Right lobe of liver (tissue), 4 donors: ENCODE measurements at regions not wholly inside any gene's neighbourhood (a gene's known extent, or its start where the extent isn't known, plus 50 kb on each side); places are given as distances from the start of the nearest gene placed in this dataset.

Source experiments
- POLR2A ChIP-seq: fragments of 450-650 bp; IDR thresholded peaks from one replicate; pipeline ENCODE4 v1.6.1; 2017; ENCODE audit warnings: antibody characterized with exemption, mild to moderate bottlenecking
- TF ChIP-seq, protein P1 (sequence below), 4 donors: fragments of 200-600 bp in 3 of 4; fragments of 450-650 bp in 1 of 4; IDR thresholded peaks; one replicate each; pipeline versions ENCODE4 v1.5.1 to v1.8.0; 2016 to 2022; ENCODE audit warnings: antibody characterized with exemption in 4 of 4, mild to moderate bottlenecking in 2 of 4
- donor health status: DM: no; HTN: no; CAD: no.
- donor health status: DM: no; HTN: no; CAD: no.
- donor health status: DM: no; HTN: yes; CAD: no.

- TF ChIP-seq, protein P1, sequence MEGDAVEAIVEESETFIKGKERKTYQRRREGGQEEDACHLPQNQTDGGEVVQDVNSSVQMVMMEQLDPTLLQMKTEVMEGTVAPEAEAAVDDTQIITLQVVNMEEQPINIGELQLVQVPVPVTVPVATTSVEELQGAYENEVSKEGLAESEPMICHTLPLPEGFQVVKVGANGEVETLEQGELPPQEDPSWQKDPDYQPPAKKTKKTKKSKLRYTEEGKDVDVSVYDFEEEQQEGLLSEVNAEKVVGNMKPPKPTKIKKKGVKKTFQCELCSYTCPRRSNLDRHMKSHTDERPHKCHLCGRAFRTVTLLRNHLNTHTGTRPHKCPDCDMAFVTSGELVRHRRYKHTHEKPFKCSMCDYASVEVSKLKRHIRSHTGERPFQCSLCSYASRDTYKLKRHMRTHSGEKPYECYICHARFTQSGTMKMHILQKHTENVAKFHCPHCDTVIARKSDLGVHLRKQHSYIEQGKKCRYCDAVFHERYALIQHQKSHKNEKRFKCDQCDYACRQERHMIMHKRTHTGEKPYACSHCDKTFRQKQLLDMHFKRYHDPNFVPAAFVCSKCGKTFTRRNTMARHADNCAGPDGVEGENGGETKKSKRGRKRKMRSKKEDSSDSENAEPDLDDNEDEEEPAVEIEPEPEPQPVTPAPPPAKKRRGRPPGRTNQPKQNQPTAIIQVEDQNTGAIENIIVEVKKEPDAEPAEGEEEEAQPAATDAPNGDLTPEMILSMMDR (IDR thresholded peaks at IDR 0.05) = no peak
- no peak for TF ChIP-seq POLR2A
Measured at GRCh38 chr10:45553613-45554012, 119.0 kb downstream of the ZFAND4 start.
